ENCODE measurements at regions not wholly inside any gene's neighbourhood (a gene's known extent, or its start where the extent isn't known, plus 50 kb on each side); places are given as distances from the start of the nearest gene placed in this dataset.
A peak's percentile ranks its signal among the peaks of the same experiment; 100 is the strongest.

GRCh38 chr3:84073664-84074063 is 885.1 kb upstream of the CADM2 start:
- DNase-seq (ENCODE audit: low read depth), result no peak
- Histone ChIP-seq H3K36me3 (ENCODE audit: control insufficient read depth, insufficient read depth, low read length) (no peaks in the 10 kb centered on the region), H3K27me3 (ENCODE audit: control insufficient read depth, insufficient read depth, low read length) (no peaks in the 10 kb centered on the region), H3K4me3 (ENCODE audit: low read depth, low read length) (no peak overlapping the region)
- TF ChIP-seq, protein P1, sequence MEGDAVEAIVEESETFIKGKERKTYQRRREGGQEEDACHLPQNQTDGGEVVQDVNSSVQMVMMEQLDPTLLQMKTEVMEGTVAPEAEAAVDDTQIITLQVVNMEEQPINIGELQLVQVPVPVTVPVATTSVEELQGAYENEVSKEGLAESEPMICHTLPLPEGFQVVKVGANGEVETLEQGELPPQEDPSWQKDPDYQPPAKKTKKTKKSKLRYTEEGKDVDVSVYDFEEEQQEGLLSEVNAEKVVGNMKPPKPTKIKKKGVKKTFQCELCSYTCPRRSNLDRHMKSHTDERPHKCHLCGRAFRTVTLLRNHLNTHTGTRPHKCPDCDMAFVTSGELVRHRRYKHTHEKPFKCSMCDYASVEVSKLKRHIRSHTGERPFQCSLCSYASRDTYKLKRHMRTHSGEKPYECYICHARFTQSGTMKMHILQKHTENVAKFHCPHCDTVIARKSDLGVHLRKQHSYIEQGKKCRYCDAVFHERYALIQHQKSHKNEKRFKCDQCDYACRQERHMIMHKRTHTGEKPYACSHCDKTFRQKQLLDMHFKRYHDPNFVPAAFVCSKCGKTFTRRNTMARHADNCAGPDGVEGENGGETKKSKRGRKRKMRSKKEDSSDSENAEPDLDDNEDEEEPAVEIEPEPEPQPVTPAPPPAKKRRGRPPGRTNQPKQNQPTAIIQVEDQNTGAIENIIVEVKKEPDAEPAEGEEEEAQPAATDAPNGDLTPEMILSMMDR (IDR thresholded peaks at IDR 0.05; ENCODE audit: insufficient read depth, low read length, poor library complexity, severe bottlenecking), result no peak

- Histone ChIP-seq H3K27me3 (ENCODE audit: control insufficient read depth, insufficient read depth, low read length) (no peaks in the 10 kb centered on the region), H3K36me3 (ENCODE audit: control insufficient read depth, insufficient read depth, low read length) (no peaks in the 10 kb centered on the region), H3K4me3 (ENCODE audit: low read depth, low read length) (no peak overlapping the region)
- DNase-seq (ENCODE audit: low read depth), result peak; percentile 26
- TF ChIP-seq, protein P1 (IDR thresholded peaks at IDR 0.05; ENCODE audit: insufficient read depth, low read length, poor library complexity, severe bottlenecking), result no peak
Observed at GRCh38 chr3:84074767-84075166, 884.0 kb upstream of the CADM2 start.

DNA sequence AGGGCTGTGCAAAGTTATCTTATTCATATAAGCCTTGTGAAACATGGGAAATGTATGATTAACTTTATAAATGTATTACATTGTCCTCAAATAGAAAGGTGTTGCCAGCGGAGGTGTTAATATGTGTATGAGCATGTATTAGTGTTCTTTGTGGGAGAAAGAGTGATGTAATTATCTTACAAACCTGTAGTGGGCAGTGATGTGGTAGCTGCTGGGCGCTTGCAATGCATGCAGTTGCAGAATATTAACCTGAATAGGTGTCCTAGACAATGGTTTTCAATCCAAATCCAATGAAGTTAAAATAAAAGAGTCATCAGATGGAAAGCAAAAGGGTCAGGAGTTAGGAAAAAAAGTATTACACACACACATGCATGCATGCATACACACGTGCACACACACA is 881.3 kb upstream of the CADM2 start:
- TF ChIP-seq, protein P1 (IDR thresholded peaks at IDR 0.05; ENCODE audit: insufficient read depth, low read length, poor library complexity, severe bottlenecking), result peak; percentile 61
- no peaks in the 10 kb centered on the region for H3K36me3 ChIP-seq (ENCODE audit: control insufficient read depth, insufficient read depth, low read length)
- DNase-seq (ENCODE audit: low read depth), result no peak
- no peak overlapping the region for H3K4me3 ChIP-seq (ENCODE audit: low read depth, low read length)
- no peaks in the 10 kb centered on the region for H3K27me3 ChIP-seq (ENCODE audit: control insufficient read depth, insufficient read depth, low read length)

DNA sequence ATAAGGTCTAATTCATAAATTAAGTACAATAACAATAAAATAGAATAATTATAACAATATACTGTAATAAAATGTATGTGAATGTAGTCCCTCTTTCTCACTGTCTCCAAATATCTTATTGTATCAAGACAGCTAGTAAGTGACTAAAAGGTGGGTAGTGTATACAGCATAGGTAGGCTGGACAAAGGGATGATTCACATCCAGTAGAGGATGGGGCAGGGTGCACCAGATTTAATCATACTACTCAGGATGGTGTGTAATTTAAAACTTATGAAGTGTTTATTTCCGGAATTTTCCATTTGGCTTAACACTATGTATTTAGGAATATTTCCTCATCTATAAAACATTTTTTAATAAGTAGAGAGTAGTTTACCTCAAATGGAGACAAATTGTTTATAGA is 876.1 kb upstream of the CADM2 start:
- no peak for DNase-seq (ENCODE audit: low read depth)

DNA sequence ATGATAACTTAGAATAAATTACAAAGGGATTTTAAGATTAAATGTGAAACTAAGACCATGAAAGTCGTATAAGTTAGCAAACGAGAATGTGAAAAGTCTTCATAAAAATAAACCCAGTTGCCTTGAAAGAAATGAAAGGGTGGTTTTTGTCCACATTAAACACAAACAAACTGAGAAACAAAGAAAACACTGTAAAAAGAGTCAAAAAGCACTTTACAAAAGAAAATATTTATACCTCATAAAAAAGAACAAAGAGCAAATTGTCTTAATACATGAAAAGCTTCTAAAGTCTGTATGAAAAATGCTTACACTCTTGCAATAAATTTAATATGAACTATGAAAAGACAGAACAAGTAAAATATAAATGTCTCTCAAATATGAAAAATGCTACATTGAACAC is 865.9 kb upstream of the CADM2 start:
- Histone ChIP-seq H3K36me3 (ENCODE audit: control insufficient read depth, insufficient read depth, low read length) (no peaks in the 10 kb centered on the region), H3K27me3 (ENCODE audit: control insufficient read depth, insufficient read depth, low read length) (no peaks in the 10 kb centered on the region), H3K4me3 (ENCODE audit: low read depth, low read length) (no peak overlapping the region)
- TF ChIP-seq, protein P1 (IDR thresholded peaks at IDR 0.05; ENCODE audit: insufficient read depth, low read length, poor library complexity, severe bottlenecking), result no peak
- no peak for DNase-seq (ENCODE audit: low read depth)

More for the DNA sequence above, 876.1 kb upstream of the CADM2 start:
- TF ChIP-seq, protein P1 (IDR thresholded peaks at IDR 0.05; ENCODE audit: insufficient read depth, low read length, poor library complexity, severe bottlenecking), result no peak
- no peaks in the 10 kb centered on the region for H3K36me3 ChIP-seq (ENCODE audit: control insufficient read depth, insufficient read depth, low read length)
- no peak overlapping the region for H3K4me3 ChIP-seq (ENCODE audit: low read depth, low read length)
- H3K27me3 ChIP-seq (ENCODE audit: control insufficient read depth, insufficient read depth, low read length), result no peaks in the 10 kb centered on the region

DNA sequence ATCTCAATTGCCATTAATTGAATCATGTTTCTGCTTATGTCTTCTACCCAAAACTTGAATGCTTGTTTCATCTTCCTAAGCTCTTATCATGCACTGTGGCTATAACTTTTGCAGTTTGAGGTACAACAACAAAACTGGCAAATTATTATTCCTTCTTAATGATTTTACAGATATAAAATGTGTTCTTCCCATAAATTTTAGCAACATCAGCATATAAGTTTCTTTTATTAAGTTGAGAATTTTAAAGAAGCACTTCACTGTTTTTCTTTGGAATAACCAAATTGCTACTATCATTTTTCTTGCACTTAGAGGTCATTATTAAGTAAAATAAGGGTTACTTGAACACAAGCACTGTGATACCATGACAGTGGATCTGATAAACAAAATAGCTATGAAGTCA is 862.6 kb upstream of the CADM2 start:
- no peak for DNase-seq (ENCODE audit: low read depth)
- no peaks in the 10 kb centered on the region for H3K27me3 ChIP-seq (ENCODE audit: control insufficient read depth, insufficient read depth, low read length)
- TF ChIP-seq, protein P1 (IDR thresholded peaks at IDR 0.05; ENCODE audit: insufficient read depth, low read length, poor library complexity, severe bottlenecking), result no peak
- no peak overlapping the region for H3K4me3 ChIP-seq (ENCODE audit: low read depth, low read length)
- no peaks in the 10 kb centered on the region for H3K36me3 ChIP-seq (ENCODE audit: control insufficient read depth, insufficient read depth, low read length)

Measured in kidney epithelial cell (primary cell).